Psoas muscle (tissue), 7 donors: ENCODE measurements at regions not wholly inside any gene's neighbourhood (a gene's known extent, or its start where the extent isn't known, plus 50 kb on each side); places are given as distances from the start of the nearest gene placed in this dataset.

Experiments
- ATAC-seq, 4 donors: fragments of 200-7000 bp; cut with Tn5 transposase; one replicate each; pipeline ENCODE4 v1.9.1; 2020; ENCODE audit warnings: moderate library complexity in 3 of 4, mild to moderate bottlenecking in 2 of 4
- DNase-seq, 2 donors: peaks; one replicate each; pipeline ENCODE4 v3.0.0-alpha.2; 2020
- H3K27ac ChIP-seq: fragments of 200-600 bp; one replicate; pipeline ENCODE4 v1.8.0; 2022
- H3K27me3 ChIP-seq, 3 donors: fragments of 200-600 bp in 1 of 3; one replicate each; pipeline versions ENCODE4 v1.6.1 to v1.8.0; 2013 to 2022; ENCODE audit warnings: low read length in 2 of 3, mild to moderate bottlenecking in 2 of 3, moderate library complexity in 1 of 3; ENCODE audit not compliant: insufficient read depth in 3 of 3
- H3K36me3 ChIP-seq, 2 donors: fragments of 200-600 bp in 1 of 2; one replicate each; pipeline versions ENCODE4 v1.6.1 to v1.8.0; 2013 to 2022; ENCODE audit warnings: low read depth in 1 of 2, mild to moderate bottlenecking in 1 of 2, moderate library complexity in 1 of 2; ENCODE audit not compliant: insufficient read depth in 1 of 2
- H3K4me1 ChIP-seq: fragments of 200-600 bp; one replicate; pipeline ENCODE4 v1.8.0; 2022
- H3K4me3 ChIP-seq: fragments of 200-600 bp; one replicate; pipeline ENCODE4 v1.8.0; 2022; ENCODE audit warnings: mild to moderate bottlenecking
- H3K9me3 ChIP-seq: fragments of 200-600 bp; one replicate; pipeline ENCODE4 v1.8.0; 2022
- WGBS, 3 donors: extraction: QIAGEN DNeasy Blood & Tissue Kit; methylation state at CpG; one replicate each; pipeline versions ENCODE4 v1.1.6 to v1.1.7; 2013; 5-methylcytosine and 5-hydroxymethylcytosine counted together
- intact Hi-C, 2 donors: fragments of 100-400 bp; cut with DNase I; formaldehyde crosslinking; loops; one replicate each; pipeline versions ENCODE4 v1.11.0 to v1.14.2; 2022
- TF ChIP-seq, protein P1 (sequence below): fragments of 200-600 bp; IDR thresholded peaks from one replicate; pipeline ENCODE4 v1.8.0; 2022; ENCODE audit warnings: antibody characterized with exemption
- donor health status: healthy with polysubstance abuse.
- donor health status: DM: no; HTN: no; CAD: no; lungs with moderate emphysema.
- donor health status: Bipolar disorder and iron deficiency.
- donor health status: healthy.
- donor health status: DM: yes; HTN: yes; CAD: no.
- donor health status: DM: no; HTN: no; CAD: no.
- donor health status: DM: yes; HTN: yes; CAD: no.

- no peak for DNase-seq
These were observed 168.3 kb upstream of the MBL2 start for GRCh38 chr10:52940921-52941320.

DNA sequence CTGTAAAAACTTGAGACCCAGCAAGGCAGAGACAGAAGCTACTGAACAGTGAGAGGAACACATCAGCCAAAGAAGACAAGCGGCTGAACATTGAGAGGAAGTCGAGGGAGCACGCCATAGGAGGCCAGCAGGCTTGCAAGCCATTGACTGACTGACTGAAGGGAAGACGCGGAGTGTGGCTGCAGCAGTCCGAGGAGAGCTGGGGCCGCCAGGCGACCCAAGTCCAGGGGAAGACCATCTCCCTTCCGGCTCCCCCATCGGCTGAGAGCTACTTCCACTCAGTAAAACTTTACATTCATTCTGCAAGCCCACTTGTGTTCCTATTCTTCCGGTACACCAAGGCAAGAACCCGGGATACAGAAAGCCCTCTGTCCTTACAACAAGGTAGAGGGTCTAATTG, 167.3 kb upstream of the MBL2 start:
- DNase-seq, result no peak
- intact Hi-C loops, result no loop called here
- no peak overlapping the region for H3K27ac ChIP-seq
- H3K9me3 ChIP-seq, result no peaks in the 10 kb centered on the region
- TF ChIP-seq, protein P1, sequence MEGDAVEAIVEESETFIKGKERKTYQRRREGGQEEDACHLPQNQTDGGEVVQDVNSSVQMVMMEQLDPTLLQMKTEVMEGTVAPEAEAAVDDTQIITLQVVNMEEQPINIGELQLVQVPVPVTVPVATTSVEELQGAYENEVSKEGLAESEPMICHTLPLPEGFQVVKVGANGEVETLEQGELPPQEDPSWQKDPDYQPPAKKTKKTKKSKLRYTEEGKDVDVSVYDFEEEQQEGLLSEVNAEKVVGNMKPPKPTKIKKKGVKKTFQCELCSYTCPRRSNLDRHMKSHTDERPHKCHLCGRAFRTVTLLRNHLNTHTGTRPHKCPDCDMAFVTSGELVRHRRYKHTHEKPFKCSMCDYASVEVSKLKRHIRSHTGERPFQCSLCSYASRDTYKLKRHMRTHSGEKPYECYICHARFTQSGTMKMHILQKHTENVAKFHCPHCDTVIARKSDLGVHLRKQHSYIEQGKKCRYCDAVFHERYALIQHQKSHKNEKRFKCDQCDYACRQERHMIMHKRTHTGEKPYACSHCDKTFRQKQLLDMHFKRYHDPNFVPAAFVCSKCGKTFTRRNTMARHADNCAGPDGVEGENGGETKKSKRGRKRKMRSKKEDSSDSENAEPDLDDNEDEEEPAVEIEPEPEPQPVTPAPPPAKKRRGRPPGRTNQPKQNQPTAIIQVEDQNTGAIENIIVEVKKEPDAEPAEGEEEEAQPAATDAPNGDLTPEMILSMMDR, result no peak
- WGBS, 3 donors, result 91 to 94% (median 93%) methylated on average over 12 of the region's 12 CpGs
- H3K4me1 ChIP-seq, result no peaks in the 10 kb centered on the region
- H3K27me3 ChIP-seq, result no peaks in the 10 kb centered on the region
- no peak overlapping the region for H3K4me3 ChIP-seq
- ATAC-seq, result no peak
- no peaks in the 10 kb centered on the region for H3K36me3 ChIP-seq

More at GRCh38 chr10:52940921-52941320, 168.3 kb upstream of the MBL2 start:
- no peaks in the 10 kb centered on the region for H3K36me3 ChIP-seq
- intact Hi-C loops, result no loop called here
- H3K4me3 ChIP-seq, result no peak overlapping the region
- H3K4me1 ChIP-seq, result no peaks in the 10 kb centered on the region
- TF ChIP-seq, protein P1, result no peak
- no peak for ATAC-seq
- no peaks in the 10 kb centered on the region for H3K9me3 ChIP-seq
- no peaks in the 10 kb centered on the region for H3K27me3 ChIP-seq
- WGBS, 3 donors, result 64 to 78% (median 70%) methylated on average over 12 of the region's 12 CpGs
- H3K27ac ChIP-seq, result no peak overlapping the region

GRCh38 chr10:52933748-52934147, 161.2 kb upstream of the MBL2 start:
- intact Hi-C loops, result no loop called here
- Histone ChIP-seq H3K36me3 (no peaks in the 10 kb centered on the region), H3K9me3 (no peaks in the 10 kb centered on the region), H3K4me3 (no peak overlapping the region), H3K27ac (no peak overlapping the region), H3K27me3 (no peaks in the 10 kb centered on the region), H3K4me1 (no peaks in the 10 kb centered on the region)
- TF ChIP-seq, protein P1, result no peak
- WGBS, 3 donors, result 66 to 73% (median 68%) methylated on average over 1 of the region's 1 CpG
- DNase-seq (no peak), ATAC-seq (no peak)

DNA sequence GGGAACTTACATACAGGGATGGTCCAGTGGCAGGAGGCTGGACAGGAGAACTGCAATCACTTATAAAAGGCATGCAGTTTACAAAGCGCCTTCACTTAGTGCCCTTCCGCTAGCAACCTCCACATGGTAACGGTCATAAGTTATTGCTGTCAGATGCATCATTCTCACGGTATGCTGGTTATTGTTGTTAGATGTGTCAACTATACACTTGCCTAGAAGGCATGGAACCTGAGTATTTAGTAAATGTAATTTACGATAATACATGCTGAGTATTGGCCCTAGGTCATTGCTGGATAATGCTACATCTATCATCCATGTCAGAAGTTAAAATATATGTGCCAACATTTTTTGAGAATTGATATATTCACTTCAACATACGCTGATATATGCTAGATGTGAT, 155.1 kb upstream of the MBL2 start:
- ATAC-seq (no peak), DNase-seq (no peak)
- TF ChIP-seq, protein P1, result no peak
- no peaks in the 10 kb centered on the region for H3K27me3 ChIP-seq
- H3K36me3 ChIP-seq, result no peaks in the 10 kb centered on the region
- H3K27ac ChIP-seq, result no peak overlapping the region
- intact Hi-C loops, result no loop called here
- H3K9me3 ChIP-seq, result no peaks in the 10 kb centered on the region
- no peaks in the 10 kb centered on the region for H3K4me1 ChIP-seq
- no peak overlapping the region for H3K4me3 ChIP-seq
- 82 to 83% (median 83%) methylated on average over 6 of the region's 6 CpGs for WGBS, 3 donors

- WGBS, 3 donors, result 43 to 60% (median 55%) methylated on average over 5 of the region's 5 CpGs
- TF ChIP-seq, protein P1, result no peak
These were observed 150.9 kb upstream of the MBL2 start for GRCh38 chr10:52923520-52923919.

More at GRCh38 chr10:52923520-52923919, 150.9 kb upstream of the MBL2 start:
- Histone ChIP-seq H3K4me1 (no peaks in the 10 kb centered on the region), H3K27me3 (no peaks in the 10 kb centered on the region), H3K27ac (no peak overlapping the region), H3K4me3 (no peak overlapping the region), H3K9me3 (no peaks in the 10 kb centered on the region), H3K36me3 (no peaks in the 10 kb centered on the region)
- intact Hi-C loops, result no loop called here
- ATAC-seq (no peak), DNase-seq (no peak)
